ENCODE measurements at regions not wholly inside any gene's neighbourhood (a gene's known extent, or its start where the extent isn't known, plus 50 kb on each side); places are given as distances from the start of the nearest gene placed in this dataset.

DNA sequence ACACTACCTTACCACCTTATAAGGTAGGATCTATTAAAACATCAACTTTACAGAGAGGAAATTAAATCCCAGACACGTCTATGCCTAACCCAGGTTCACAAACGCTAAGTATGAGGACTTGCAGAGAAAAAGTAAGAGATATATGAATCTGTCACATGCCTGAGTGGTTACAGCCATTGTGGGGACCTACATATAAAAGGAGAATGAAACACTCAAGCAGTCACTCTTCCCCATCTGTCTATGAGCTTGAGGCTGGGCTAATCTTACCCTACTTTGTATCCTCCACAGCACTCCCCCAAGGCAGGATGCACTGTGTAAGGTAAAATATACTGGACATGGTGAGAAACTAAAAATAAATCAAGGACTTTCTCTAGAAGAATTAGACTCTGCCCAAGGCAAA, 339.9 kb downstream of the HNRNPD start:
- DNase-seq (no peak), ATAC-seq (no peak)
- no peak overlapping the region for H3K27ac ChIP-seq (ENCODE audit: low read length)
- Mint-ChIP-seq H3K9me3 (no peaks in the 10 kb centered on the region), H3K36me3 (no peaks in the 10 kb centered on the region), H3K27me3 (ENCODE audit: low read depth in 2 of 2) (peaks cover 8 to 13% of the 10 kb centered on the region in 2 donors), H3K4me1 (no peaks in the 10 kb centered on the region), H3K27ac (no peak overlapping the region), H3K4me3 (no peak overlapping the region)
- 63% methylated on average over 2 of the region's 2 CpGs for WGBS (ENCODE audit: insufficient coverage)
- no peak for TF ChIP-seq CTCF (IDR thresholded peaks at IDR 0.05)
- no peaks in the 10 kb centered on the region for H3K9me3 ChIP-seq (ENCODE audit: control insufficient read depth, insufficient read depth, low read length)
- H3K4me3 ChIP-seq (ENCODE audit: low read length), result no peak overlapping the region
- no peaks in the 10 kb centered on the region for H3K27me3 ChIP-seq (ENCODE audit: control insufficient read depth, insufficient read depth, low read length)
- H3K4me1 ChIP-seq (ENCODE audit: control insufficient read depth, insufficient read depth, low read length), result no peaks in the 10 kb centered on the region
- intact Hi-C loops (cut with micrococcal nuclease), result no loop called here
- H3K36me3 ChIP-seq (ENCODE audit: control insufficient read depth, insufficient read depth, low read length), result no peaks in the 10 kb centered on the region

- TF ChIP-seq CTCF (IDR thresholded peaks at IDR 0.05), result no peak
- DNase-seq (no peak), ATAC-seq (no peak)
- Mint-ChIP-seq H3K27me3 (ENCODE audit: low read depth in 2 of 2) (peaks cover 5 to 6% of the 10 kb centered on the region in 2 donors), H3K9me3 (no peaks in the 10 kb centered on the region), H3K4me1 (no peaks in the 10 kb centered on the region), H3K36me3 (no peaks in the 10 kb centered on the region), H3K4me3 (no peak overlapping the region), H3K27ac (no peak overlapping the region)
- Histone ChIP-seq H3K9me3 (ENCODE audit: control insufficient read depth, insufficient read depth, low read length) (no peaks in the 10 kb centered on the region), H3K36me3 (ENCODE audit: control insufficient read depth, insufficient read depth, low read length) (no peaks in the 10 kb centered on the region), H3K4me3 (ENCODE audit: low read length) (no peak overlapping the region), H3K4me1 (ENCODE audit: control insufficient read depth, insufficient read depth, low read length) (no peaks in the 10 kb centered on the region), H3K27me3 (ENCODE audit: control insufficient read depth, insufficient read depth, low read length) (no peaks in the 10 kb centered on the region), H3K27ac (ENCODE audit: low read length) (no peak overlapping the region)
- WGBS (ENCODE audit: insufficient coverage), result 86% methylated on average over 2 of the region's 2 CpGs
- intact Hi-C loops (cut with micrococcal nuclease), result no loop called here
Observed at GRCh38 chr4:82031376-82031927, 342.3 kb downstream of the HNRNPD start.

- Mint-ChIP-seq H3K27ac (no peak overlapping the region), H3K36me3 (no peaks in the 10 kb centered on the region), H3K4me1 (no peaks in the 10 kb centered on the region), H3K4me3 (no peak overlapping the region), H3K27me3 (ENCODE audit: low read depth in 2 of 2) (no peaks in the 10 kb centered on the region), H3K9me3 (peaks cover 5 to 7% of the 10 kb centered on the region in 2 donors)
- DNase-seq (peak in 1 of 2 donors; percentile 37), ATAC-seq (no peak)
- no peaks in the 10 kb centered on the region for H3K4me1 ChIP-seq (ENCODE audit: control insufficient read depth, insufficient read depth, low read length)
- H3K36me3 ChIP-seq (ENCODE audit: control insufficient read depth, insufficient read depth, low read length), result no peaks in the 10 kb centered on the region
- intact Hi-C loops (cut with micrococcal nuclease), result no loop called here
- H3K27me3 ChIP-seq (ENCODE audit: control insufficient read depth, insufficient read depth, low read length), result no peaks in the 10 kb centered on the region
- WGBS (ENCODE audit: insufficient coverage), result 91% methylated on average over 2 of the region's 2 CpGs
- no peak overlapping the region for H3K27ac ChIP-seq (ENCODE audit: low read length)
- H3K9me3 ChIP-seq (ENCODE audit: control insufficient read depth, insufficient read depth, low read length), result no peaks in the 10 kb centered on the region
- TF ChIP-seq CTCF (IDR thresholded peaks at IDR 0.05), result no peak
- no peak overlapping the region for H3K4me3 ChIP-seq (ENCODE audit: low read length)
Observed at GRCh38 chr4:82017680-82018079, 356.1 kb downstream of the HNRNPD start.

- Mint-ChIP-seq H3K27ac (no peak overlapping the region), H3K4me1 (no peaks in the 10 kb centered on the region), H3K4me3 (no peak overlapping the region), H3K27me3 (ENCODE audit: low read depth in 2 of 2) (peaks cover 0 to 8% of the 10 kb centered on the region in 2 donors), H3K9me3 (no peaks in the 10 kb centered on the region), H3K36me3 (no peaks in the 10 kb centered on the region)
- intact Hi-C loops (cut with micrococcal nuclease), result no loop called here
- 36% methylated on average over 1 of the region's 1 CpG for WGBS (ENCODE audit: insufficient coverage)
- Histone ChIP-seq H3K27ac (ENCODE audit: low read length) (no peak overlapping the region), H3K36me3 (ENCODE audit: control insufficient read depth, insufficient read depth, low read length) (no peaks in the 10 kb centered on the region), H3K9me3 (ENCODE audit: control insufficient read depth, insufficient read depth, low read length) (peaks cover 5% of the 10 kb centered on the region), H3K27me3 (ENCODE audit: control insufficient read depth, insufficient read depth, low read length) (no peaks in the 10 kb centered on the region), H3K4me3 (ENCODE audit: low read length) (no peak overlapping the region), H3K4me1 (ENCODE audit: control insufficient read depth, insufficient read depth, low read length) (no peaks in the 10 kb centered on the region)
- TF ChIP-seq CTCF (IDR thresholded peaks at IDR 0.05), result no peak
- ATAC-seq (no peak), DNase-seq (no peak)
Observed at GRCh38 chr4:82005158-82005557, 368.6 kb downstream of the HNRNPD start.

Data from natural killer cell (primary cell).